Stomach (tissue), 4 donors: ENCODE measurements at regions not wholly inside any gene's neighbourhood (a gene's known extent, or its start where the extent isn't known, plus 50 kb on each side); places are given as distances from the start of the nearest gene placed in this dataset.

Source experiments
- EP300 ChIP-seq: sonication (generic); formaldehyde crosslinking; IDR thresholded peaks from one replicate; pipeline ENCODE4 v1.6.1; 2017; ENCODE audit warnings: antibody characterized with exemption
- POLR2A ChIP-seq, 4 donors: fragments of 450-650 bp; IDR thresholded peaks; one replicate each; pipeline ENCODE4 v1.6.1; 2016; ENCODE audit warnings: antibody characterized with exemption in 4 of 4, control low read depth in 2 of 4, mild to moderate bottlenecking in 1 of 4, moderate library complexity in 1 of 4
- POLR2AphosphoS5 ChIP-seq, 3 donors: sonication (generic); formaldehyde crosslinking; IDR thresholded peaks; one replicate each; pipeline ENCODE4 v1.6.1; 2016; ENCODE audit warnings: antibody characterized with exemption in 3 of 3
- TF ChIP-seq, protein P1 (sequence below), 7 experiments: fragments of 450-650 bp in 4 of 7; fragments of 200-600 bp in 3 of 7; sonication (generic) in 3 of 7; IDR thresholded peaks; one replicate each; pipeline ENCODE4 v1.5.1; 2016 to 2019; ENCODE audit warnings: antibody characterized with exemption in 7 of 7, control low read depth in 2 of 7, mild to moderate bottlenecking in 1 of 7

DNA sequence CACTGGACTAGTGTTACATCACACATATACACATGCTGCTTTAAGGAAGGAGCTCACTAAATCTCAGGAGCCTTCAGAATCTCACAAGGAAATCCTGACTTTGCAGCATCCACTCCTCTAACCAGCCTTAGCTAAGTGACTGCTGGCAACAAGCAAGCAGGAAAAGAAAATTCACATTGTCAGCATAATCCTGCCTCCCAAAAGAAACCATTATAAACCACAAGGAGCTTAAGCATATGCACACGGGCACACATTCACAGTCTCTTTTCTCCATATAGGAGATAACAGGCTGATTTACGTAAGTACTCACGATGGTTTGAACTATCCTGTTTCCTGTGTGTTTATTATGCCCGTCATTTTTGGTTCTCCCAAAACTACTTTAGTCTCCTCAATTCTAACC is 136.3 kb downstream of the TMEM144 start:
- TF ChIP-seq, protein P1, sequence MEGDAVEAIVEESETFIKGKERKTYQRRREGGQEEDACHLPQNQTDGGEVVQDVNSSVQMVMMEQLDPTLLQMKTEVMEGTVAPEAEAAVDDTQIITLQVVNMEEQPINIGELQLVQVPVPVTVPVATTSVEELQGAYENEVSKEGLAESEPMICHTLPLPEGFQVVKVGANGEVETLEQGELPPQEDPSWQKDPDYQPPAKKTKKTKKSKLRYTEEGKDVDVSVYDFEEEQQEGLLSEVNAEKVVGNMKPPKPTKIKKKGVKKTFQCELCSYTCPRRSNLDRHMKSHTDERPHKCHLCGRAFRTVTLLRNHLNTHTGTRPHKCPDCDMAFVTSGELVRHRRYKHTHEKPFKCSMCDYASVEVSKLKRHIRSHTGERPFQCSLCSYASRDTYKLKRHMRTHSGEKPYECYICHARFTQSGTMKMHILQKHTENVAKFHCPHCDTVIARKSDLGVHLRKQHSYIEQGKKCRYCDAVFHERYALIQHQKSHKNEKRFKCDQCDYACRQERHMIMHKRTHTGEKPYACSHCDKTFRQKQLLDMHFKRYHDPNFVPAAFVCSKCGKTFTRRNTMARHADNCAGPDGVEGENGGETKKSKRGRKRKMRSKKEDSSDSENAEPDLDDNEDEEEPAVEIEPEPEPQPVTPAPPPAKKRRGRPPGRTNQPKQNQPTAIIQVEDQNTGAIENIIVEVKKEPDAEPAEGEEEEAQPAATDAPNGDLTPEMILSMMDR (IDR thresholded peaks at IDR 0.05), result no peak
- no peak for TF ChIP-seq EP300
- no peak for TF ChIP-seq POLR2A (IDR thresholded peaks at IDR 0.05)
- no peak for TF ChIP-seq POLR2AphosphoS5 (IDR thresholded peaks at IDR 0.05)
